GM12891 (cell line): ENCODE measurements at regions not wholly inside any gene's neighbourhood (a gene's known extent, or its start where the extent isn't known, plus 50 kb on each side); places are given as distances from the start of the nearest gene placed in this dataset.

ENCODE experiments used
- POLR2A ChIP-seq: IDR thresholded peaks from 2 replicates; pipeline ENCODE4 v1.6.1; 2011; ENCODE audit warnings: low read depth, low read length, control low read depth
- POLR2AphosphoS5 ChIP-seq: IDR thresholded peaks from 2 replicates; pipeline ENCODE4 v1.6.1; 2011; ENCODE audit warnings: low read depth, low read length, control low read depth
- SPI1 ChIP-seq: IDR thresholded peaks from 2 replicates; pipeline ENCODE4 v1.6.1; 2011; ENCODE audit warnings: low read depth, low read length, control low read depth
- TAF1 ChIP-seq: IDR thresholded peaks from 2 replicates; pipeline ENCODE4 v1.6.1; 2011; ENCODE audit warnings: low read depth, low read length, control low read depth

- TF ChIP-seq POLR2A = no peak
- no peak for TF ChIP-seq TAF1
- TF ChIP-seq POLR2AphosphoS5 = no peak
- TF ChIP-seq SPI1 = no peak
Observed at GRCh38 chr7:32393861-32394260, 96.3 kb downstream of the LSM5 start.
